ENCODE measurements at regions not wholly inside any gene's neighbourhood (a gene's known extent, or its start where the extent isn't known, plus 50 kb on each side); places are given as distances from the start of the nearest gene placed in this dataset.
A peak's percentile ranks its signal among the peaks of the same experiment; 100 is the strongest.

DNA sequence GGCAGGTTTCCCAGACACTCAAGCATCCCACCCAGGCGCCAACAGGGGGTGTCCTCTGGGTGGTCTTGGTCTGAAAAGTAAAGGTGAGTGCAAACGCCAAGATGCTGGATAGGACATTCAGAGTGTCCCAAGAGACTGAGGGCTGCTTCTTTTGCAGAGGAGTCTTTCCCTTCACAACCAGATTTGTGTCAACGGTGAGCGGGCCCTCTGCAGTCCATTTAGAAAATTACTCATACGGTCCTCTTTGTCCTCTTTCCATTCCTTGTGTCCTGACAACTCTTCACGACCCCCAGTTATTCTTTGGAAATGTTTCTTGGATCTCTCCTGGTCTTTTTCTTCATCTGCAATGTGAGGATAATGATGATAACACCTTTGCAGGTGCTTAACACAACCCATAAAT lies 257.8 kb downstream of the CDC5L start:
- TF ChIP-seq, protein P1, sequence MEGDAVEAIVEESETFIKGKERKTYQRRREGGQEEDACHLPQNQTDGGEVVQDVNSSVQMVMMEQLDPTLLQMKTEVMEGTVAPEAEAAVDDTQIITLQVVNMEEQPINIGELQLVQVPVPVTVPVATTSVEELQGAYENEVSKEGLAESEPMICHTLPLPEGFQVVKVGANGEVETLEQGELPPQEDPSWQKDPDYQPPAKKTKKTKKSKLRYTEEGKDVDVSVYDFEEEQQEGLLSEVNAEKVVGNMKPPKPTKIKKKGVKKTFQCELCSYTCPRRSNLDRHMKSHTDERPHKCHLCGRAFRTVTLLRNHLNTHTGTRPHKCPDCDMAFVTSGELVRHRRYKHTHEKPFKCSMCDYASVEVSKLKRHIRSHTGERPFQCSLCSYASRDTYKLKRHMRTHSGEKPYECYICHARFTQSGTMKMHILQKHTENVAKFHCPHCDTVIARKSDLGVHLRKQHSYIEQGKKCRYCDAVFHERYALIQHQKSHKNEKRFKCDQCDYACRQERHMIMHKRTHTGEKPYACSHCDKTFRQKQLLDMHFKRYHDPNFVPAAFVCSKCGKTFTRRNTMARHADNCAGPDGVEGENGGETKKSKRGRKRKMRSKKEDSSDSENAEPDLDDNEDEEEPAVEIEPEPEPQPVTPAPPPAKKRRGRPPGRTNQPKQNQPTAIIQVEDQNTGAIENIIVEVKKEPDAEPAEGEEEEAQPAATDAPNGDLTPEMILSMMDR (conservative IDR thresholded peaks at IDR 0.05; ENCODE audit: low read length) = peak; percentile 50
- no peak for TF ChIP-seq EZH2phosphoT487 (IDR thresholded peaks at IDR 0.05; ENCODE audit: borderline replicate concordance)

All from Loucy (cell line).